ENCODE measurements at regions not wholly inside any gene's neighbourhood (a gene's known extent, or its start where the extent isn't known, plus 50 kb on each side); places are given as distances from the start of the nearest gene placed in this dataset.

DNA sequence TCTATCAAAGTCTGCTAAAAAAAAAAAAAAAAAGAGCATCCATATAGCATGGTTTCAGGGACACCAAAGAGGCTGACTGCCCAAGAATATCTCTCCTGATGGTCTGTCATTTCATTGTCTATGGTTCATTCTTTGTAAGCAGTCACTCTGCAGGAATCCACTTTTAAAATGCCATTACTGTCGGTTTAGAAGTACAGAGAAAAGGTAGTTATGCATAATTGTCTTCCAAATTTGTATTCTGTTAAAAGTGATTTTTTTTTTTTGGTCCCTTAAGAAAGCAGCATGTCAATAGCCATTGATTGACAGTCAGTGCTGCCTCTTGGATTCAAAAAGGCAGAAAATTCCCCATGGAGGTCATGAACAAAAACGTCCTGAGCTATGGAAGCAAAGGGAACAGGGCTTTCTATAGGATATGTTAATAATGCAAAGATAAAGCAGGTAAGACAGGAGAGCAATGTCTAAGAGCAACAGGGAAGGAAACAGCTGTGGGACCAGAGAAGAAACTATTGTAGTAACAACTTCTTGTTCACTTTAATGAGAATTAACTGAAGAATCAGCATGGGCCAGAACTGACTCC, 245.8 kb downstream of the TMX3 start:
- TF ChIP-seq, protein P1, sequence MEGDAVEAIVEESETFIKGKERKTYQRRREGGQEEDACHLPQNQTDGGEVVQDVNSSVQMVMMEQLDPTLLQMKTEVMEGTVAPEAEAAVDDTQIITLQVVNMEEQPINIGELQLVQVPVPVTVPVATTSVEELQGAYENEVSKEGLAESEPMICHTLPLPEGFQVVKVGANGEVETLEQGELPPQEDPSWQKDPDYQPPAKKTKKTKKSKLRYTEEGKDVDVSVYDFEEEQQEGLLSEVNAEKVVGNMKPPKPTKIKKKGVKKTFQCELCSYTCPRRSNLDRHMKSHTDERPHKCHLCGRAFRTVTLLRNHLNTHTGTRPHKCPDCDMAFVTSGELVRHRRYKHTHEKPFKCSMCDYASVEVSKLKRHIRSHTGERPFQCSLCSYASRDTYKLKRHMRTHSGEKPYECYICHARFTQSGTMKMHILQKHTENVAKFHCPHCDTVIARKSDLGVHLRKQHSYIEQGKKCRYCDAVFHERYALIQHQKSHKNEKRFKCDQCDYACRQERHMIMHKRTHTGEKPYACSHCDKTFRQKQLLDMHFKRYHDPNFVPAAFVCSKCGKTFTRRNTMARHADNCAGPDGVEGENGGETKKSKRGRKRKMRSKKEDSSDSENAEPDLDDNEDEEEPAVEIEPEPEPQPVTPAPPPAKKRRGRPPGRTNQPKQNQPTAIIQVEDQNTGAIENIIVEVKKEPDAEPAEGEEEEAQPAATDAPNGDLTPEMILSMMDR (IDR thresholded peaks at IDR 0.05), result no peak
- TF ChIP-seq POLR2A (IDR thresholded peaks at IDR 0.05), result no peak

Data from Peyer's patch (tissue), 4 donors.